H1 (cell line): ENCODE measurements at regions not wholly inside any gene's neighbourhood (a gene's known extent, or its start where the extent isn't known, plus 50 kb on each side); places are given as distances from the start of the nearest gene placed in this dataset.

Experiments used
- EGR1 ChIP-seq: IDR thresholded peaks from 2 replicates; pipeline ENCODE4 v1.6.1; 2011; ENCODE audit warnings: low read depth, low read length, borderline replicate concordance
- HDAC6 ChIP-seq: IDR thresholded peaks from one replicate; pipeline ENCODE4 v1.7.1; 2012; ENCODE audit warnings: low read depth, mild to moderate bottlenecking, inconsistent platforms, low read length, moderate library complexity
- SUZ12 ChIP-seq: fragments of 200-600 bp; sonication (generic); IDR thresholded peaks from 2 replicates; pipeline ENCODE4 v1.6.1; 2012; ENCODE audit warnings: mild to moderate bottlenecking, inconsistent platforms, low read length, moderate library complexity, mixed read lengths
- TF ChIP-seq, protein P1 (sequence below): fragments of 300-600 bp; sonication (generic); IDR thresholded peaks from 2 replicates; pipeline ENCODE4 v1.7.1; 2012; ENCODE audit warnings: low read length, moderate library complexity, mild to moderate bottlenecking, inconsistent platforms; ENCODE audit not compliant: insufficient replicate concordance

DNA sequence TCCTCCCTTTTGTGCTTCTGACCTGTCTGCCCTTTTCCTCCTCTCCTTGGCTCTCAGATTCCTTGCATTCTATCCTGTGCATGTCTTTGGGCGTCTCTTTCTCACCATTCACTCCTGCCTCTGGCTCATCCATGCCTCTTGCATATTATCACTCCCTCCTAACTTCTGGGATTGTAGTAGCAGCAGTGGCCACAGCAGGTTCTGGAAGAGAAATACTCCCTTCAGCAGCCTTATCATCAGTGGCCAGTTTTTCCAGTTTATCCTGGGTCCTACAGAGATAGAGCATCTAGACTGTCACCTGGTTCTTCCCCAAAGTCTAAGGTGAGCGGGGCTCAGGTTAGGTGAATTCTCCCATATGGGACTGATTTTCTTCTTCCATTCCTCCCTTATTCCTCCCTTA, 354.0 kb upstream of the CCL2 start (continued):
- TF ChIP-seq, protein P1, sequence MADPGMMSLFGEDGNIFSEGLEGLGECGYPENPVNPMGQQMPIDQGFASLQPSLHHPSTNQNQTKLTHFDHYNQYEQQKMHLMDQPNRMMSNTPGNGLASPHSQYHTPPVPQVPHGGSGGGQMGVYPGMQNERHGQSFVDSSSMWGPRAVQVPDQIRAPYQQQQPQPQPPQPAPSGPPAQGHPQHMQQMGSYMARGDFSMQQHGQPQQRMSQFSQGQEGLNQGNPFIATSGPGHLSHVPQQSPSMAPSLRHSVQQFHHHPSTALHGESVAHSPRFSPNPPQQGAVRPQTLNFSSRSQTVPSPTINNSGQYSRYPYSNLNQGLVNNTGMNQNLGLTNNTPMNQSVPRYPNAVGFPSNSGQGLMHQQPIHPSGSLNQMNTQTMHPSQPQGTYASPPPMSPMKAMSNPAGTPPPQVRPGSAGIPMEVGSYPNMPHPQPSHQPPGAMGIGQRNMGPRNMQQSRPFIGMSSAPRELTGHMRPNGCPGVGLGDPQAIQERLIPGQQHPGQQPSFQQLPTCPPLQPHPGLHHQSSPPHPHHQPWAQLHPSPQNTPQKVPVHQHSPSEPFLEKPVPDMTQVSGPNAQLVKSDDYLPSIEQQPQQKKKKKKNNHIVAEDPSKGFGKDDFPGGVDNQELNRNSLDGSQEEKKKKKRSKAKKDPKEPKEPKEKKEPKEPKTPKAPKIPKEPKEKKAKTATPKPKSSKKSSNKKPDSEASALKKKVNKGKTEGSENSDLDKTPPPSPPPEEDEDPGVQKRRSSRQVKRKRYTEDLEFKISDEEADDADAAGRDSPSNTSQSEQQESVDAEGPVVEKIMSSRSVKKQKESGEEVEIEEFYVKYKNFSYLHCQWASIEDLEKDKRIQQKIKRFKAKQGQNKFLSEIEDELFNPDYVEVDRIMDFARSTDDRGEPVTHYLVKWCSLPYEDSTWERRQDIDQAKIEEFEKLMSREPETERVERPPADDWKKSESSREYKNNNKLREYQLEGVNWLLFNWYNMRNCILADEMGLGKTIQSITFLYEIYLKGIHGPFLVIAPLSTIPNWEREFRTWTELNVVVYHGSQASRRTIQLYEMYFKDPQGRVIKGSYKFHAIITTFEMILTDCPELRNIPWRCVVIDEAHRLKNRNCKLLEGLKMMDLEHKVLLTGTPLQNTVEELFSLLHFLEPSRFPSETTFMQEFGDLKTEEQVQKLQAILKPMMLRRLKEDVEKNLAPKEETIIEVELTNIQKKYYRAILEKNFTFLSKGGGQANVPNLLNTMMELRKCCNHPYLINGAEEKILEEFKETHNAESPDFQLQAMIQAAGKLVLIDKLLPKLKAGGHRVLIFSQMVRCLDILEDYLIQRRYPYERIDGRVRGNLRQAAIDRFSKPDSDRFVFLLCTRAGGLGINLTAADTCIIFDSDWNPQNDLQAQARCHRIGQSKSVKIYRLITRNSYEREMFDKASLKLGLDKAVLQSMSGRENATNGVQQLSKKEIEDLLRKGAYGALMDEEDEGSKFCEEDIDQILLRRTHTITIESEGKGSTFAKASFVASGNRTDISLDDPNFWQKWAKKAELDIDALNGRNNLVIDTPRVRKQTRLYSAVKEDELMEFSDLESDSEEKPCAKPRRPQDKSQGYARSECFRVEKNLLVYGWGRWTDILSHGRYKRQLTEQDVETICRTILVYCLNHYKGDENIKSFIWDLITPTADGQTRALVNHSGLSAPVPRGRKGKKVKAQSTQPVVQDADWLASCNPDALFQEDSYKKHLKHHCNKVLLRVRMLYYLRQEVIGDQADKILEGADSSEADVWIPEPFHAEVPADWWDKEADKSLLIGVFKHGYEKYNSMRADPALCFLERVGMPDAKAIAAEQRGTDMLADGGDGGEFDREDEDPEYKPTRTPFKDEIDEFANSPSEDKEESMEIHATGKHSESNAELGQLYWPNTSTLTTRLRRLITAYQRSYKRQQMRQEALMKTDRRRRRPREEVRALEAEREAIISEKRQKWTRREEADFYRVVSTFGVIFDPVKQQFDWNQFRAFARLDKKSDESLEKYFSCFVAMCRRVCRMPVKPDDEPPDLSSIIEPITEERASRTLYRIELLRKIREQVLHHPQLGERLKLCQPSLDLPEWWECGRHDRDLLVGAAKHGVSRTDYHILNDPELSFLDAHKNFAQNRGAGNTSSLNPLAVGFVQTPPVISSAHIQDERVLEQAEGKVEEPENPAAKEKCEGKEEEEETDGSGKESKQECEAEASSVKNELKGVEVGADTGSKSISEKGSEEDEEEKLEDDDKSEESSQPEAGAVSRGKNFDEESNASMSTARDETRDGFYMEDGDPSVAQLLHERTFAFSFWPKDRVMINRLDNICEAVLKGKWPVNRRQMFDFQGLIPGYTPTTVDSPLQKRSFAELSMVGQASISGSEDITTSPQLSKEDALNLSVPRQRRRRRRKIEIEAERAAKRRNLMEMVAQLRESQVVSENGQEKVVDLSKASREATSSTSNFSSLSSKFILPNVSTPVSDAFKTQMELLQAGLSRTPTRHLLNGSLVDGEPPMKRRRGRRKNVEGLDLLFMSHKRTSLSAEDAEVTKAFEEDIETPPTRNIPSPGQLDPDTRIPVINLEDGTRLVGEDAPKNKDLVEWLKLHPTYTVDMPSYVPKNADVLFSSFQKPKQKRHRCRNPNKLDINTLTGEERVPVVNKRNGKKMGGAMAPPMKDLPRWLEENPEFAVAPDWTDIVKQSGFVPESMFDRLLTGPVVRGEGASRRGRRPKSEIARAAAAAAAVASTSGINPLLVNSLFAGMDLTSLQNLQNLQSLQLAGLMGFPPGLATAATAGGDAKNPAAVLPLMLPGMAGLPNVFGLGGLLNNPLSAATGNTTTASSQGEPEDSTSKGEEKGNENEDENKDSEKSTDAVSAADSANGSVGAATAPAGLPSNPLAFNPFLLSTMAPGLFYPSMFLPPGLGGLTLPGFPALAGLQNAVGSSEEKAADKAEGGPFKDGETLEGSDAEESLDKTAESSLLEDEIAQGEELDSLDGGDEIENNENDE: no peak
- TF ChIP-seq SUZ12 (no peak), EGR1 (no peak), HDAC6 (no peak)
